Activated CD4-positive, alpha-beta T cell treated with anti-CD3 and anti-CD28 coated beads for 48 hours (primary cell): ENCODE measurements at regions not wholly inside any gene's neighbourhood (a gene's known extent, or its start where the extent isn't known, plus 50 kb on each side); places are given as distances from the start of the nearest gene placed in this dataset.

Source experiments
- DNase-seq: peaks from one replicate; pipeline ENCODE4 v3.0.0-alpha.2; 2020

DNA sequence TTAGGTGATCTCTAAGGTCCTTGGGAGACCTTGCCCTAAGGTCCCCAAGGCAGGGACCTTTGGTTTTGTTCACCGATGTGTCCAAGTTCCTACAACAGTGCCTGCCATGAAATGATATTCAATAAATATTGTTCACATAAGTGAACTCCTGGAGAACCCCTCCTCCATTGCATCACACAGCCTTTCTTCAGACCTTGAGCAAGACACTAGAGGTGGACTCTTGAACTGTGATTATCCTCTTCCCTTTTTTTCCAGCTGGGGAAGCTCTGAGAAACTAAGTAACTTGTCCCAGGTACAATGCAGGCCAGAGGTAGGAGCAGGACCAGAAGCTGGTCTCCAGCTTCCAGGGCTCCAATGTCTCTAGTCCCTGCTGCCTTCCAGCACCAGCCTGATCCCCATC, 76.6 kb upstream of the LMO1 start:
- DNase-seq = no peak

GRCh38 chr11:8339592-8340022, 75.9 kb upstream of the LMO1 start:
- no peak for DNase-seq

DNA sequence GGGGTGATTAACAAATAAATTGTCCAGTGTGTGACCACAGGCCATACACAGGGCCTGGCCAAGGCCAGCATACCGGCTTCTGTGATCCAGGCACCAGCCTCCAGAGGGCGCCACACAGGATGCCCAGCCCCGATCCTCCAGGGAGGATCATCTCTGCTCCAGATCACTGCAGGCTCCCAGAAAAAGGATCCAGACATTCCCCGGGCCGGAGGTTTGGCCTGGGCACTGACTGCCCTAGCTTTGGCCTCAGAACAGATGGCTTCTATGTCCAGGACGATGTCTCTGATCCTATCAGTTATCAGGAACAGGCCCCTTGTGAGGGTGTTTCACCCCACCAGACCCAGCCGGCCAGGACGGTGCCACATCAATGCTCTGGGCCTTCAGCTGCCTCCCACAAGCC, 74.5 kb upstream of the LMO1 start:
- DNase-seq = peak; percentile 58

DNA sequence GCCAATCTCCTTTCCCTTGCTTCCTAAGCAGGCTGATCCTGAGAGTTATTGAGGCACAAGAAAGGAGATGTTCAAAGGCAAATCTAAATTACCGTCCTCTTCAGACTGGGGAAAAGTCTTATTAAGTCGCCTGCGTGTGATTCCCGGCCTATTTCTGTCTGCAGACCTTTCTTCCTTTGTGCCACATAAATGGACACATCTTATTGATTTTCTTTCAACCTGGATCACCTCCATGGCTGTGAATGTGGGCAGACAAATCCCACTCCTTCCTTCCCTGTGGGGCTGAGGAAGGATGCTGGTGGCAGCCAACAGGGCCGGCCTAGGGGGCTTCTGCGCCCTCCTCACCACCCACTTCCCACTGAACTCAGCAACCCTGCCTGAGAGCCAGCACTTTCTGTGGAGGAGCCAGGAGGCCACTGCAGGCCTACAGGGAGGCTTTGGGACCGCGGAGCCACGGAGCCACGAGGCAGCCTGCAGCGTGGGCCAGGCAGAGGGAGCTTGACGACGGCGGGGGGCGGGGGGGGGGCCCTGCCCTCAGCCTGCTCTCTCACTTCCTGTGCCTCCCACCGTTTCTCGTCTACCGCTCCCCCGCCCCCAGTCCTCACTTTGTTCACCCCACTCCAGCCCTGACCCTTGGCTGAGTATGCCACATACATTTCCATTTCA, 73.6 kb upstream of the LMO1 start:
- DNase-seq = no peak

- DNase-seq = no peak
These were observed 72.9 kb upstream of the LMO1 start for GRCh38 chr11:8336356-8337129.

GRCh38 chr11:8335683-8336082, 72.0 kb upstream of the LMO1 start:
- DNase-seq = no peak

- DNase-seq = no peak
These were observed 71.5 kb upstream of the LMO1 start for GRCh38 chr11:8335186-8335585.

DNA sequence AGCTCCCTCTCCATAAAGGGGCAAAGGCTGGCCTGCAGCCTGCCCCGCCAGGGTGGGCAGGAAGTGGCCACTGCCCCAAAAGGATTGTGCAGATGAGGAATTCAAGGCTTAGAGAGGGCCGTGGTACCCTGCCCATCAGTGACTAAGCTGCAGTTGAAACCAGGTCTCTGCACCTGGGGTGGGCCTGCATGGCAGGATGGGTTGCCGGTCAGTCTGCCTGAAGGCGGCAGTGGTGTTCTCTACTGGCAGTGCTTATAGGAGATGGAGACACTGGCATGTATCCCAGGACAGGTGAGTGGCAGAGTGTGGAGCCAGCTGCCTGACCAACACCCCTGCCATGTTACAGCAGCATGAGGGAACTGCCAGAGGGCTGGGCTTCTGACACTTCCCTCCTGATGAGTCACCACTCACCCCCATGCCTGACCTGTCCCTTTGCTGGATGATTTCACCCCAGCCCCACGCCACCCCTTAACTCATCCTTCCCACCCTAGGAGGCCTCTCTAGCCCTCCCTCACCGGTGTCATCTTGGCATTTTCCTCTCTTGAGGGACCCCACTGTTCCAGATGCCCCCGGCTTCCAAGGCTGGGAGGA, 70.2 kb upstream of the LMO1 start:
- no peak for DNase-seq

DNA sequence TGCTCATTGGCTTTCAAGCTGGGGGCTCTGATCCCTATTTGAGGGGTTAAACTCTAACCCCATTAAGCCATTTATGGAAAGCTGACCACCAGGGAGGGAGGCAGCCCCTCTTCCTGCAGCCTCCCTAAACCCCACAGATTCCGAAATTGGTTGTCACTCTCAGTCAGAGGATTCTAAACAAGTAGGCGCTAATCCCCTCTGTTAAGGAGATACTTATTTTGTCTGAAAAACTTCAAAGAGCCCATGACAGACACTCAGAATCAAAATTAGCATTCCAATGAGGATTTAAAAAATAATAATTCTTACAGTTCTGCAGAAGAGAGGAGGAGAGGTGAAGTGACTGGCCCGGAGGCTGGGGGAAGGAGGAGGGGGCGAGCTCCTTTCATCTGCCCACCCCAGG, 69.7 kb upstream of the LMO1 start:
- no peak for DNase-seq

DNA sequence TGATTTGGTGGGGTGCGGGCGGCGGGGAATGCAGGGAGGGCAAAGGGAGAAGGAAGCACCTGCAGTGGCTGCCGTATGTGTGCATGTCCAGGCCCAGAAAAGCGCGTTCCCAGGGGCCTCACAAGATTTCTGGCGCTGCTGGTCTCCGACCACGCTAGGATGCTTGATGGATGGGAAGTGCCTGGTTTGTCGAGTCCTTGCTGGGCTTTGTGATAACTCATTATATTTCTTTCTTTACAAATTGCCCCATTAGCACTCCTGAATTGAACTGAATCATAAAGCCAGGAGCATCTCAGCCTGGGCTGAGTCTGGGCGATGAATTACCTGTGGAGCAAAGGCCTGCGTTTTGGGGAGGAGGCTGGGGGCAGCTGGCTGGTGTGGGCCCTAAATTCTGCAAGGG, 69.2 kb upstream of the LMO1 start:
- DNase-seq = no peak

DNA sequence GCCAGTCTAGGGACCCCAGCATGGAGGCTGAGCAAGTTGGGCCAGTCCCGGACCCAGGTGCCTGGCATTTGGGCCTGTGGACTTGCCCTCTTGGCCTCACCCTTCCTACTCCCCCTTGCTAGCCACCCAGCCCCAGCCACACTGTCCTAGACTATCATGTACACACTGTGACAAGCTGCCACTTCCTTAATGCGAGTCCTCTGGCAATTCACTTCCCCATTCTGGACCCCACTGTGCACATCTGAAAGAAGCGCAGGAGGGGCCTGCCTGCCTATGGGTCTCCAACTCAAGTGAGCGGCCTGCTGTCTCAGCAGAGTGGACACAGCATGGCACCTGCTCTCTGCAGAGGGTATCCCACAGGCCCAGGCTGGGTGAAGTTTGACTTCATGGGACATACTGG, 68.5 kb upstream of the LMO1 start:
- DNase-seq = no peak

DNA sequence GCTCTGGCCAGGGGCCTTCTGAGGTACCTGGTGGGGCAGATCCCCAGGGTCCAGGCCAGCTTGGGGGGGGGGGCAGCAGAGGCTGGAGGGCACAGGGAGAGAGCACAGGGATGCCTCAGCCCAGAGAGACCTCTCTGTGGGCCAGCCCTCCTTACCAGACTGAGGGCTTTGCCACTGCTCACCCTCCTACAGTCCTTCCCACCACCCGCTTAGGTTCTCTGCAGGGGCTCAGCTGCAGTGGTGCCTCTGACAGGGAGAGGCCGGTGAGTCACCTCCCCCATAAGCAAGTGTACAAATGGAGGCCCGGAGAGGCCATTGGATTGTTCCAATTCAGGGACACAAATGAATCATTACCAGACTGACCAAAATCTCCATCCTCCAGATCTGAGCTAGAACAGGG, 68.1 kb upstream of the LMO1 start:
- no peak for DNase-seq

GRCh38 chr11:8330896-8331295, 67.2 kb upstream of the LMO1 start:
- DNase-seq = no peak

GRCh38 chr11:8330404-8330803, 66.7 kb upstream of the LMO1 start:
- no peak for DNase-seq

- DNase-seq = no peak
These were observed 66.2 kb upstream of the LMO1 start for GRCh38 chr11:8329847-8330361.

DNA sequence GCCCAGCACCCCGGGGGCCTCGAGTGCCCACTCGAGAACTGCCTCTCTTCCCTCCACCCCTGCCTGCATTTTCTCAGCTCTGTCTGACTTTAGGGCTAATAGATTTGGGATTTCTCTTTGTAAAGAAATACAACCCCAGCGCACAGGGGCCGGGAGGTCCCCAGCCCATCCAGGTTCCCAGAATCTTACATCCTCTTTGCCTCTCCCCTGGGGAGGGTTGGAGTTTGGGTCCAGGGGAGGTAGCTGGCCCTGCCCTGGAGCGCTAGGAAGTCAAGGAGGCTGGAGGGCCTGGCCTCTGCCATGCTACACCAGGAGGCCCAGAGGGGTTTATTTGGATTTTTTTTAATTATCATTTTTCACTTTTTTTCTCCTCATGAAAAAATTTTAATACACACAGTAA, 65.7 kb upstream of the LMO1 start:
- DNase-seq = no peak

GRCh38 chr11:8328848-8329330, 65.2 kb upstream of the LMO1 start:
- DNase-seq = peak; percentile 89

DNA sequence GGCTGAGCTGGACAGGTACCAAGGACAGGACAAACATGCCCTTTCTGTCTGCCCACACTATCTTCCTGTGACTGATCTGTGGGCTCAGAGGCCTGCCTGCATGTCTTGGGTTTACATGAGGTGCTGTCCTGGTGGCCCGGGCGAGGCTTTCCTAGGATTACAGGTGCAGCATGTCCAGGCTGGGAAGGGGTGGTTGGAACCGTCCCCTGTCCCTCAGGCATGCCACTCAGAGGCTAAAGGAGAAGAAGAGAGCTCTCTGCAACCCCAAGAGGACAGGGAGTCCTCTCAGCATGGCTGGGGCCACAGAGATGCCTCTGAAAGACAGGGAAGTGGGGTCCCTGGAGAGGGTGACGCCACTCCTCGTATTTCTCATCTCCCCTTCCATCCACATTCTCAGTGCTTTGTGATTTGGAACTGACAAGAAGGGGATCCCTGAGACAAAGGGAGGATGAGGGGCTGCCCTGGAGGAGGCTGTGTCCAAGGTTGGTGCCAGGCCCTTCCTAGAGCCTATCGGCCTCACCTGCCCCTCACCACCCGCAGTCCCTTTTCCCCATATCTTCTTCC, 64.6 kb upstream of the LMO1 start:
- DNase-seq = no peak

- no peak for DNase-seq
These were observed 64.1 kb upstream of the LMO1 start for GRCh38 chr11:8327761-8328192.

DNA sequence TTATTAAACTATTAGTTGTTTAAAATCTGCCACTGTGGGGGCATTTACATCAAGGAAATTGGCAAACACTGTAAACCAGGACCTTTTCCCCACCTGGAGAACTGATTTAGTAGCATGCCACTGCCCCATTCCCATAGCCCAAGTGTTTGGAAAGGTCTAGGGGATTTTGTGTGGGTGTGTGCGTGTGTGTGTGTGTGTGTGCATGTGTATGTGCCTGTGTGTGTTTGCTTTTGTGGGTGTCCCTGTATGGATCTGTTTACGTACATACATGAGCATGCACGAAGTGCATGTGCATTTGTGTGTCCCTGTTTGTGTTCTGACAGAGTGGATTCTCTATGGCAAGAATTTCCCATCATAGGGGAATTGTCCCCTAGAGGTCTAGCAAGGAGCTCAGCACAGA, 62.7 kb upstream of the LMO1 start:
- no peak for DNase-seq

- DNase-seq = no peak
These were observed 62.1 kb upstream of the LMO1 start for GRCh38 chr11:8325591-8326304.

- DNase-seq = no peak
These were observed 59.7 kb upstream of the LMO1 start for GRCh38 chr11:8323161-8323935.
